Neural cell (in vitro differentiated cells): ENCODE measurements at regions not wholly inside any gene's neighbourhood (a gene's known extent, or its start where the extent isn't known, plus 50 kb on each side); places are given as distances from the start of the nearest gene placed in this dataset.

Experiments
- H2AFZ ChIP-seq: fragments of 200-600, 300-800 bp; sonication (generic), shearing (Covaris generic); 2 replicates; pipeline ENCODE4 v1.6.0; 2014; ENCODE audit warnings: low read depth, mild to moderate bottlenecking, antibody characterized with exemption, low read length, moderate library complexity
- H3F3A ChIP-seq: fragments of 200-600 bp; shearing (Covaris generic); 2 replicates; pipeline ENCODE4 v1.6.1; 2016; ENCODE audit warnings: mild to moderate bottlenecking, moderate library complexity, mixed read lengths, antibody characterized with exemption, low read length; ENCODE audit not compliant: insufficient read depth, poor library complexity, severe bottlenecking
- H3K27ac ChIP-seq: fragments of 200-600, 300-800 bp; sonication (generic), shearing (Covaris generic); 2 replicates; pipeline ENCODE4 v1.5.1; 2014; ENCODE audit warnings: mild to moderate bottlenecking, low read length, moderate library complexity
- H3K27me3 ChIP-seq: fragments of 300-800, 200-600 bp; sonication (generic), shearing (Covaris generic); 2 replicates; pipeline ENCODE4 v1.6.0; 2014; ENCODE audit warnings: mild to moderate bottlenecking, low read depth, low read length, moderate library complexity; ENCODE audit not compliant: insufficient read depth
- H3K36me3 ChIP-seq: fragments of 300-800, 200-600 bp; sonication (generic), shearing (Covaris generic); 2 replicates; pipeline ENCODE4 v1.5.1; 2014; ENCODE audit warnings: mild to moderate bottlenecking, antibody characterized with exemption, low read length, moderate library complexity; ENCODE audit not compliant: insufficient read depth
- H3K4me2 ChIP-seq: fragments of 300-800, 200-600 bp; sonication (generic), shearing (Covaris generic); 2 replicates; pipeline ENCODE4 v1.6.0; 2014; ENCODE audit warnings: mild to moderate bottlenecking, low read length
- H3K4me3 ChIP-seq: fragments of 300-800, 200-600 bp; sonication (generic), shearing (Covaris generic); 2 replicates; pipeline ENCODE4 v1.5.1; 2014; ENCODE audit warnings: mild to moderate bottlenecking, low read length, moderate library complexity
- H3K79me2 ChIP-seq: fragments of 200-600 bp; shearing (Covaris generic); replicated peaks from 2 replicates; pipeline ENCODE4 v1.6.0; 2014; ENCODE audit warnings: mild to moderate bottlenecking, low read length, moderate library complexity; ENCODE audit not compliant: insufficient read depth
- H3K9ac ChIP-seq: fragments of 300-800, 200-600 bp; sonication (generic), shearing (Covaris generic); 2 replicates; pipeline ENCODE4 v1.6.1; 2016; ENCODE audit warnings: mild to moderate bottlenecking, low read length, mixed read lengths
- H3K9me2 ChIP-seq: fragments of 200-600 bp; shearing (Covaris generic); 2 replicates; pipeline ENCODE4 v1.6.1; 2016; ENCODE audit warnings: mild to moderate bottlenecking, low read length, mixed read lengths; ENCODE audit not compliant: insufficient read depth
- H3K9me3 ChIP-seq: fragments of 200-600, 300-800 bp; sonication (generic), shearing (Covaris generic); 2 replicates; pipeline ENCODE4 v1.6.1; 2016; ENCODE audit warnings: mild to moderate bottlenecking, mixed run types, low read length, moderate library complexity, mixed read lengths
- H4K20me1 ChIP-seq: fragments of 200-600 bp; shearing (Covaris generic); 2 replicates; pipeline ENCODE4 v1.6.1; 2016; ENCODE audit warnings: mild to moderate bottlenecking, mixed run types; ENCODE audit not compliant: insufficient read depth
- CTCF ChIP-seq: fragments of 450-650 bp; IDR thresholded peaks from 2 replicates; pipeline ENCODE4 v1.5.1; 2014; ENCODE audit warnings: antibody characterized with exemption, mild to moderate bottlenecking, moderate library complexity; ENCODE audit not compliant: poor library complexity, severe bottlenecking
- EP300 ChIP-seq: fragments of 450-650 bp; conservative IDR thresholded peaks from 2 replicates; pipeline ENCODE4 v1.6.1; 2014; ENCODE audit warnings: antibody characterized with exemption, mild to moderate bottlenecking, moderate library complexity; ENCODE audit not compliant: poor library complexity, severe bottlenecking
- EZH2 ChIP-seq: fragments of 200-600, 300-800 bp; shearing (Covaris generic), sonication (generic); IDR thresholded peaks from 2 replicates; pipeline ENCODE4 v1.6.1; 2014; ENCODE audit warnings: antibody characterized with exemption, low read length, borderline replicate concordance, mild to moderate bottlenecking; ENCODE audit not compliant: insufficient read depth, poor library complexity, severe bottlenecking
- MXI1 ChIP-seq: fragments of 450-650 bp; conservative IDR thresholded peaks from 2 replicates; pipeline ENCODE4 v1.6.1; 2014; ENCODE audit warnings: antibody characterized with exemption, mild to moderate bottlenecking; ENCODE audit not compliant: poor library complexity, severe bottlenecking
- POLR2AphosphoS5 ChIP-seq: IDR thresholded peaks from 2 replicates; pipeline ENCODE4 v1.6.1; 2012
- RAD21 ChIP-seq: fragments of 450-650 bp; conservative IDR thresholded peaks from 2 replicates; pipeline ENCODE4 v1.6.1; 2014; ENCODE audit warnings: antibody characterized with exemption, mild to moderate bottlenecking, moderate library complexity
- REST ChIP-seq: IDR thresholded peaks from 2 replicates; pipeline ENCODE4 v1.6.1; 2012; ENCODE audit warnings: borderline replicate concordance
- SMC3 ChIP-seq: fragments of 450-650 bp; conservative IDR thresholded peaks from 2 replicates; pipeline ENCODE4 v1.6.1; 2014; ENCODE audit warnings: antibody characterized with exemption, mild to moderate bottlenecking, moderate library complexity; ENCODE audit not compliant: poor library complexity
- TAF1 ChIP-seq: IDR thresholded peaks from 2 replicates; pipeline ENCODE4 v1.6.1; 2012; ENCODE audit warnings: low read depth

GRCh38 chr13:44237276-44237767 is 136.3 kb upstream of the SERP2 start:
- TF ChIP-seq CTCF (no peak), MXI1 (no peak), REST (no peak), TAF1 (no peak), POLR2AphosphoS5 (no peak), EZH2 (no peak), SMC3 (no peak), RAD21 (no peak)
- Histone ChIP-seq H3K36me3 (no peaks in the 10 kb centered on the region), H3K4me3 (no peak overlapping the region), H3K4me2 (no peak overlapping the region), H3F3A (no peaks in the 10 kb centered on the region), H3K79me2 (no peaks in the 10 kb centered on the region), H4K20me1 (no peaks in the 10 kb centered on the region), H3K9ac (no peak overlapping the region), H2AFZ (no peak overlapping the region), H3K9me3 (no peaks in the 10 kb centered on the region), H3K27ac (no peak overlapping the region), H3K9me2 (no peaks in the 10 kb centered on the region), H3K27me3 (no peaks in the 10 kb centered on the region)

DNA sequence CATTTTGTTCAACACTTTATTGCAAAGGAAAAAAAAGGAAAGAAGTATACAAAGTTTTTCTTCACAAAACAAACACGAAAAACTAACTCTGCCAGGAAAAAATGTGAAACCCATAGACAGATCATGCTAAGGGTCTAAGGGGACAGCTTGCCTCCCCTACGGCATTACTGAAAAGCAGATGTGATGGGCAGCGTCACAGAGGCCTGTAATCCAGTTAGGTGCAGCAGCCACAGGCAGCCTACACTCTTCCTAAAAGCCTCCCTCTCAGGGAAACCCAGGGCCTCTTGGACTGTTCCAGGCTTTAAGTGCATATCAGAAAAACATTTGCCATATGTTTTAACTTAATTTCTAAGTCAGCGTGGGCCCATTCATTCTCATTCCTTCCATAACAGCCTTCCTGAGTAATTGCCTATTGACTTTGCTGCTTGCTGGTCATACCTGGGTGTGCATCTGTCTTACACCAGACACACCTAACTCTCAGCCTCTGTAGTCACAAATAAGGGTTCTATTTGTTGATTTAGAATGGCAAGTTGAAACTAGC is 135.7 kb upstream of the SERP2 start:
- Histone ChIP-seq H3K4me3 (no peak overlapping the region), H2AFZ (no peak overlapping the region), H3K9me2 (no peaks in the 10 kb centered on the region), H3K9me3 (no peaks in the 10 kb centered on the region), H3K4me2 (no peak overlapping the region), H3K27ac (no peak overlapping the region), H3K27me3 (no peaks in the 10 kb centered on the region), H3K79me2 (no peaks in the 10 kb centered on the region), H3K9ac (no peak overlapping the region), H3F3A (no peaks in the 10 kb centered on the region), H4K20me1 (no peaks in the 10 kb centered on the region), H3K36me3 (no peaks in the 10 kb centered on the region)
- TF ChIP-seq MXI1, result no peak
- no peak for TF ChIP-seq TAF1
- no peak for TF ChIP-seq POLR2AphosphoS5
- TF ChIP-seq EZH2, result no peak
- no peak for TF ChIP-seq REST
- TF ChIP-seq EP300, result no peak
- TF ChIP-seq RAD21, result no peak
